ENCODE measurements at regions not wholly inside any gene's neighbourhood (a gene's known extent, or its start where the extent isn't known, plus 50 kb on each side); places are given as distances from the start of the nearest gene placed in this dataset.

GRCh38 chr10:28849309-28849708 lies 172.0 kb downstream of the BAMBI start:
- H3K4me1 ChIP-seq (ENCODE audit: control insufficient read depth, insufficient read depth, low read length), result no peaks in the 10 kb centered on the region
- WGBS (ENCODE audit: insufficient coverage), result 98% methylated on average over 3 of the region's 3 CpGs
- no peaks in the 10 kb centered on the region for H3K9me3 ChIP-seq (ENCODE audit: control insufficient read depth, insufficient read depth, low read length)
- H3K36me3 ChIP-seq (ENCODE audit: control insufficient read depth, insufficient read depth, low read length), result no peaks in the 10 kb centered on the region
- H3K27me3 ChIP-seq (ENCODE audit: control insufficient read depth, insufficient read depth, low read length), result no peaks in the 10 kb centered on the region
- no peak overlapping the region for H3K4me3 ChIP-seq (ENCODE audit: low read depth, low read length)
- no peak overlapping the region for H3K27ac ChIP-seq (ENCODE audit: low read depth, low read length)
- no peak for DNase-seq (ENCODE audit: low read depth in 4 of 6, low spot score in 6 of 6)

- Histone ChIP-seq H3K4me3 (ENCODE audit: low read depth, low read length) (no peak overlapping the region), H3K9me3 (ENCODE audit: control insufficient read depth, insufficient read depth, low read length) (no peaks in the 10 kb centered on the region), H3K4me1 (ENCODE audit: control insufficient read depth, insufficient read depth, low read length) (no peaks in the 10 kb centered on the region), H3K27me3 (ENCODE audit: control insufficient read depth, insufficient read depth, low read length) (no peaks in the 10 kb centered on the region), H3K36me3 (ENCODE audit: control insufficient read depth, insufficient read depth, low read length) (no peaks in the 10 kb centered on the region), H3K27ac (ENCODE audit: low read depth, low read length) (no peak overlapping the region)
- 88% methylated on average over 1 of the region's 4 CpGs for WGBS (ENCODE audit: insufficient coverage)
- DNase-seq (ENCODE audit: low read depth in 4 of 6, low spot score in 6 of 6), result no peak
Measured at GRCh38 chr10:28849821-28850220, 172.5 kb downstream of the BAMBI start.

DNA sequence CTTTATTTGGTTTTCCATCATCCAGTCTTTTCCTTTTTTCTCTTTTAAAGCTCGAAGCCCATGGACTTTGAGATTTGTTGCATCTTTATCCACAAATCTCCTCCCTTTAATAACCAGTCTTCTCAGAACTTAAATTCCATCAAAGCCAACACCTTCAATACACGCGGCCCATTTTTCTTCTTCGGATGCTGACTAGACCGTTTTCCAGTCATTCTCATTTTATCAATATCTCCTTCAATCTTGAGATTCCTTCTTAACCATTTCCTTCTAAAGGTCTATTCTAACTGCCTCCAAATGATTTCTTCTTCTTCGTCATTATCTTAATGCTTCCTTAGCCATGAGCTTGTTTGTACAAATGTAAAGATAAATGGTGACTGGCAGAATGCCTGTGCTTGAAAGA lies 173.5 kb downstream of the BAMBI start:
- H3K9me3 ChIP-seq (ENCODE audit: control insufficient read depth, insufficient read depth, low read length), result no peaks in the 10 kb centered on the region
- 96% methylated on average over 5 of the region's 6 CpGs for WGBS (ENCODE audit: insufficient coverage)
- no peak for DNase-seq (ENCODE audit: low read depth in 4 of 6, low spot score in 6 of 6)
- H3K27me3 ChIP-seq (ENCODE audit: control insufficient read depth, insufficient read depth, low read length), result no peaks in the 10 kb centered on the region
- H3K4me1 ChIP-seq (ENCODE audit: control insufficient read depth, insufficient read depth, low read length), result no peaks in the 10 kb centered on the region
- H3K36me3 ChIP-seq (ENCODE audit: control insufficient read depth, insufficient read depth, low read length), result no peaks in the 10 kb centered on the region
- H3K27ac ChIP-seq (ENCODE audit: low read depth, low read length), result no peak overlapping the region
- H3K4me3 ChIP-seq (ENCODE audit: low read depth, low read length), result no peak overlapping the region

DNA sequence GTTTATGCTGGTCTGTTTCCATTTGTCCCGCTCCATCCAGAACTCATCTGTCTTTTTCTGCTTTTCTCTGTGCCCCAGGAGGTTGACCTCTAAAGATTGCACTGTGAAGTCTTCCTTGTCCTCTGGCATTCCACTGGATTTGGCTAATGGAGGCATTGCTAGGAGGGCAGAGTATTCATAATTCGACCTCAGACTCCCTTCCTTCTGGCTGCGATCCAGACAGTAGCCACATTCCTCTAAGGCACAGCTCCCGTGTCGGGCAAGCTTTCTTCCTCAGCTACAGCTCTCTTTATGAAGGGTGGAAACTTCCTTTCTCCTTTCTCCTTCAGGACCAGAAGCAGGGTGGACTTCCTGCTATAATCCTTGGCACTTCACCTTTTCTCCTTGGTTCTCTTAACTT lies 175.9 kb downstream of the BAMBI start:
- WGBS (ENCODE audit: insufficient coverage), result 40% methylated on average over 2 of the region's 5 CpGs
- Histone ChIP-seq H3K27ac (ENCODE audit: low read depth, low read length) (no peak overlapping the region), H3K27me3 (ENCODE audit: control insufficient read depth, insufficient read depth, low read length) (peaks cover 1% of the 10 kb centered on the region)

GRCh38 chr10:28857164-28857563 lies 179.8 kb downstream of the BAMBI start:
- WGBS (ENCODE audit: insufficient coverage), result 96% methylated on average over 2 of the region's 2 CpGs
- Histone ChIP-seq H3K36me3 (ENCODE audit: control insufficient read depth, insufficient read depth, low read length) (no peaks in the 10 kb centered on the region), H3K27me3 (ENCODE audit: control insufficient read depth, insufficient read depth, low read length) (peaks cover 2% of the 10 kb centered on the region), H3K9me3 (ENCODE audit: control insufficient read depth, insufficient read depth, low read length) (no peaks in the 10 kb centered on the region), H3K4me3 (ENCODE audit: low read depth, low read length) (no peak overlapping the region), H3K4me1 (ENCODE audit: control insufficient read depth, insufficient read depth, low read length) (peaks cover 3% of the 10 kb centered on the region), H3K27ac (ENCODE audit: low read depth, low read length) (no peak overlapping the region)
- DNase-seq (ENCODE audit: low read depth in 4 of 6, low spot score in 6 of 6), result no peak

More for the DNA sequence above, 175.9 kb downstream of the BAMBI start:
- no peaks in the 10 kb centered on the region for H3K36me3 ChIP-seq (ENCODE audit: control insufficient read depth, insufficient read depth, low read length)
- no peaks in the 10 kb centered on the region for H3K9me3 ChIP-seq (ENCODE audit: control insufficient read depth, insufficient read depth, low read length)
- H3K4me1 ChIP-seq (ENCODE audit: control insufficient read depth, insufficient read depth, low read length), result no peaks in the 10 kb centered on the region
- peak in 1 of 6 donors; percentile 36 for DNase-seq (ENCODE audit: low read depth in 4 of 6, low spot score in 6 of 6)
- H3K4me3 ChIP-seq (ENCODE audit: low read depth, low read length), result no peak overlapping the region

DNA sequence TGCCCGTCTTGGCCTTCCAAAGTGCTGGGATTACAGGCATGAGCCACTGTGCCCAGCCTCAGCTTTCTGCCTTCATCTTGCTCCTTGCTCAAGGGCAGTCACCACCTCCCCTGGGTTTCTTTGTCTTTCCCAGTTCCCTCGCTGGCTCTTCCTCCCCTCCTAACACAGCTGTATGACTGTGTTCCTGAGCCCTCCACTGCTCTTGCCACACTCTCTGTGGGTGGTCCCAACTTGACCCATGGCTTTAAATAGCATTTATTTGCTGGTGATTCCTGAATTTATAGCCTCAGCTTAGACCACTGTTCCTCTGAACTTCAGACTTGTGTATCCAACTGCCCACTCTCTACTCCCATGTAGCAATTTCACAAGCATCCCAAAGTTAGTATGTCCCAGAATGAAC lies 181.3 kb downstream of the BAMBI start:
- no peak overlapping the region for H3K4me3 ChIP-seq (ENCODE audit: low read depth, low read length)
- no peaks in the 10 kb centered on the region for H3K9me3 ChIP-seq (ENCODE audit: control insufficient read depth, insufficient read depth, low read length)
- H3K4me1 ChIP-seq (ENCODE audit: control insufficient read depth, insufficient read depth, low read length), result peaks cover 3% of the 10 kb centered on the region
- WGBS (ENCODE audit: insufficient coverage), result 82% methylated on average over 1 of the region's 2 CpGs
- no peaks in the 10 kb centered on the region for H3K36me3 ChIP-seq (ENCODE audit: control insufficient read depth, insufficient read depth, low read length)
- no peak overlapping the region for H3K27ac ChIP-seq (ENCODE audit: low read depth, low read length)
- DNase-seq (ENCODE audit: low read depth in 4 of 6, low spot score in 6 of 6), result no peak
- H3K27me3 ChIP-seq (ENCODE audit: control insufficient read depth, insufficient read depth, low read length), result peaks cover 2% of the 10 kb centered on the region

GRCh38 chr10:28859791-28860190 lies 182.5 kb downstream of the BAMBI start:
- H3K9me3 ChIP-seq (ENCODE audit: control insufficient read depth, insufficient read depth, low read length), result no peaks in the 10 kb centered on the region
- peaks cover 3% of the 10 kb centered on the region for H3K4me1 ChIP-seq (ENCODE audit: control insufficient read depth, insufficient read depth, low read length)
- H3K36me3 ChIP-seq (ENCODE audit: control insufficient read depth, insufficient read depth, low read length), result no peaks in the 10 kb centered on the region
- peaks cover 2% of the 10 kb centered on the region for H3K27me3 ChIP-seq (ENCODE audit: control insufficient read depth, insufficient read depth, low read length)
- DNase-seq (ENCODE audit: low read depth in 4 of 6, low spot score in 6 of 6), result no peak
- no peak overlapping the region for H3K4me3 ChIP-seq (ENCODE audit: low read depth, low read length)
- no CpG with 5 or more reads among the region's 5 CpGs for WGBS (ENCODE audit: insufficient coverage)
- no peak overlapping the region for H3K27ac ChIP-seq (ENCODE audit: low read depth, low read length)

- no peak overlapping the region for H3K27ac ChIP-seq (ENCODE audit: low read depth, low read length)
- DNase-seq (ENCODE audit: low read depth in 4 of 6, low spot score in 6 of 6), result no peak
- 80% methylated on average over 1 of the region's 2 CpGs for WGBS (ENCODE audit: insufficient coverage)
- no peaks in the 10 kb centered on the region for H3K36me3 ChIP-seq (ENCODE audit: control insufficient read depth, insufficient read depth, low read length)
- H3K27me3 ChIP-seq (ENCODE audit: control insufficient read depth, insufficient read depth, low read length), result peaks cover 2% of the 10 kb centered on the region
- no peak overlapping the region for H3K4me3 ChIP-seq (ENCODE audit: low read depth, low read length)
- H3K4me1 ChIP-seq (ENCODE audit: control insufficient read depth, insufficient read depth, low read length), result peaks cover 3% of the 10 kb centered on the region
- H3K9me3 ChIP-seq (ENCODE audit: control insufficient read depth, insufficient read depth, low read length), result no peaks in the 10 kb centered on the region
Measured at GRCh38 chr10:28862219-28862618, 184.9 kb downstream of the BAMBI start.

DNA sequence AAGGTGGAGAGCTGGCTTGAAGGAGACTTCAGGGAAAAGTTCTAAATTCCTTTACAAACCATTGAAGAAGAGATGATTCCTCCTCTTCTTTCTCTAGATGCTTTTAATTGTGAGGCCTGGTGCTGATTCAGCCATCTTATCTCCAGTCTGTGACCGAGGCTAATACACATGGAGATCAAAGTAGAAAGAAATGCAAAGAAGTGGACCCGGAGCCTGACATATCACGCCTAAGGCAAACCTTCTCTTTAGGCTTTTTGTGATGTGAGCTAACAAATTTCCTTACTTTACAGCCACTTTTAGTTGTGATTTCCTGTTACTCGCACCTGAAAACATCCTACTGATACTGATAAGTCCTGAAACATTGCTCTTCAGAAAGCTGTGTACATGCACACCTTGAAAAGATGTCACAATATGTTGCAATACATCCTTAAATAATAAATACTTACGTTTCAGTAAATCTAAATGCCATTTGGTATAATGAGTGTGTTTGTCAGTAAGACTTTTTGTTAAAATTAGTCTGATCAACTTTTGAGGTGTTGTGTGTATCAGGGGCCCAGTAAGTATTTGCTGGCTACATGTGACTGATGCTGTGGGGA lies 192.4 kb downstream of the BAMBI start:
- peaks cover 11% of the 10 kb centered on the region for H3K27me3 ChIP-seq (ENCODE audit: control insufficient read depth, insufficient read depth, low read length)
- H3K4me1 ChIP-seq (ENCODE audit: control insufficient read depth, insufficient read depth, low read length), result no peaks in the 10 kb centered on the region
- H3K9me3 ChIP-seq (ENCODE audit: control insufficient read depth, insufficient read depth, low read length), result no peaks in the 10 kb centered on the region
- H3K27ac ChIP-seq (ENCODE audit: low read depth, low read length), result no peak overlapping the region
- no peak overlapping the region for H3K4me3 ChIP-seq (ENCODE audit: low read depth, low read length)
- no peak for DNase-seq (ENCODE audit: low read depth in 4 of 6, low spot score in 6 of 6)
- WGBS (ENCODE audit: insufficient coverage), result no CpG with 5 or more reads among the region's 5 CpGs
- no peaks in the 10 kb centered on the region for H3K36me3 ChIP-seq (ENCODE audit: control insufficient read depth, insufficient read depth, low read length)

- Histone ChIP-seq H3K27me3 (ENCODE audit: control insufficient read depth, insufficient read depth, low read length) (peaks cover 12% of the 10 kb centered on the region), H3K36me3 (ENCODE audit: control insufficient read depth, insufficient read depth, low read length) (no peaks in the 10 kb centered on the region), H3K9me3 (ENCODE audit: control insufficient read depth, insufficient read depth, low read length) (no peaks in the 10 kb centered on the region), H3K4me3 (ENCODE audit: low read depth, low read length) (no peak overlapping the region), H3K4me1 (ENCODE audit: control insufficient read depth, insufficient read depth, low read length) (peaks cover 9% of the 10 kb centered on the region), H3K27ac (ENCODE audit: low read depth, low read length) (no peak overlapping the region)
- 100% methylated on average over 2 of the region's 4 CpGs for WGBS (ENCODE audit: insufficient coverage)
- no peak for DNase-seq (ENCODE audit: low read depth in 4 of 6, low spot score in 6 of 6)
Measured at GRCh38 chr10:28871665-28872064, 194.3 kb downstream of the BAMBI start.

Data from spinal cord (tissue), 9 donors.